Adipocyte (in vitro differentiated cells): ENCODE measurements at regions not wholly inside any gene's neighbourhood (a gene's known extent, or its start where the extent isn't known, plus 50 kb on each side); places are given as distances from the start of the nearest gene placed in this dataset.

Experiments
- DNase-seq: peaks from one replicate; pipeline ENCODE4 v3.0.0-alpha.2; 2015; ENCODE audit warnings: low read depth
- H3K27me3 ChIP-seq: replicated peaks from 2 replicates; pipeline ENCODE4 v1.7.0; 2013; ENCODE audit warnings: mild to moderate bottlenecking, low read length, moderate library complexity; ENCODE audit not compliant: control insufficient read depth, insufficient read depth
- H3K36me3 ChIP-seq: 2 replicates; pipeline ENCODE4 v1.7.0; 2013; ENCODE audit warnings: low read length, mild to moderate bottlenecking, moderate library complexity; ENCODE audit not compliant: control insufficient read depth, insufficient read depth, severe bottlenecking
- H3K4me1 ChIP-seq: 2 replicates; pipeline ENCODE4 v1.7.0; 2013; ENCODE audit warnings: mild to moderate bottlenecking, low read length, moderate library complexity; ENCODE audit not compliant: control insufficient read depth, insufficient read depth
- H3K4me3 ChIP-seq: 2 replicates; pipeline ENCODE4 v1.7.0; 2013; ENCODE audit warnings: mild to moderate bottlenecking, low read length, moderate library complexity
- H3K9ac ChIP-seq: 2 replicates; pipeline ENCODE4 v1.7.0; 2013; ENCODE audit warnings: mild to moderate bottlenecking, low read length, moderate library complexity
- H3K9me3 ChIP-seq: 2 replicates; pipeline ENCODE4 v1.7.0; 2013; ENCODE audit warnings: mild to moderate bottlenecking, low read length, moderate library complexity; ENCODE audit not compliant: control insufficient read depth

DNA sequence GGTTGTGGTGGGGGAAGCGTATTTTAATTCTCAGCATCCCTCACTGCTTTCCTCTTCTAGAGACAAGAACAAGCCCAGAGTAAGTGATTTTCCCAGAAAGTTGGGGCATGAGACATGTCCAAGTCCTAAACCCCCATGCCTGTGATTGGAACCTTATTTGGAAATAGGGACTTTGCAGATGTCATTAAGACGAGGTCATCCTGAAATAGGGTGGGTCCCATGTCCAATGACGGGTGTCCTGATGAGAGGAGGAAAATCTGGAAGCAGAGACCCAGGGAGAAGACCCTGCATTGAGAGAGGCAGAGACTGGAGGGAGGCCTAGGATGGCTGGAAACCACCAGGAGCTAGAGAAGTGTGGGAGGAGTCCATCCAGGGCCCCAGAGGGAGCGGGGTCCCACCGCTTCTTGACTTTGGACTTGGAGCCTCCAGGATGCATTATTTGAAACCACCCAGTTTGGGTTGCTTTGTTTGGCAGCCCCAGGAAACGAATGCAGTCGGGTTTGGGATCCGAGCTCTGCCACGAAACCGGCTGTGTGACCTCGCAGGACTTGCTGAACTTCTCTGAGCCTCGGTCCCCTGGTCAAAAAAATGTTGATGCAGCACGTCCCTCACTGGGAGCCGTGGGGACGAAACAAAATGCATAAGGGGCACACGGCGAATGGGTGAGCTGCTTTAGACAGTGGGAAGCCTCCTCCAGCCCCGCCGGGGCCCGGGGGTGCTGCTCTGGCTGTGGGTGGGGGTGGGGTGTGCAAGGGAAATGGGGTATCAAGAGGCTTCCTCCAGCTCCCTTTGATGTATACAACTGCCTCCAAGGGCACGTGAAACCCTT, 113.9 kb downstream of the CPZ start:
- H3K9ac ChIP-seq, result no peak overlapping the region
- no peaks in the 10 kb centered on the region for H3K9me3 ChIP-seq
- H3K27me3 ChIP-seq, result peaks cover 22% of the 10 kb centered on the region
- no peak for DNase-seq
- H3K36me3 ChIP-seq, result no peaks in the 10 kb centered on the region
- H3K4me3 ChIP-seq, result no peak overlapping the region
- H3K4me1 ChIP-seq, result no peaks in the 10 kb centered on the region

DNA sequence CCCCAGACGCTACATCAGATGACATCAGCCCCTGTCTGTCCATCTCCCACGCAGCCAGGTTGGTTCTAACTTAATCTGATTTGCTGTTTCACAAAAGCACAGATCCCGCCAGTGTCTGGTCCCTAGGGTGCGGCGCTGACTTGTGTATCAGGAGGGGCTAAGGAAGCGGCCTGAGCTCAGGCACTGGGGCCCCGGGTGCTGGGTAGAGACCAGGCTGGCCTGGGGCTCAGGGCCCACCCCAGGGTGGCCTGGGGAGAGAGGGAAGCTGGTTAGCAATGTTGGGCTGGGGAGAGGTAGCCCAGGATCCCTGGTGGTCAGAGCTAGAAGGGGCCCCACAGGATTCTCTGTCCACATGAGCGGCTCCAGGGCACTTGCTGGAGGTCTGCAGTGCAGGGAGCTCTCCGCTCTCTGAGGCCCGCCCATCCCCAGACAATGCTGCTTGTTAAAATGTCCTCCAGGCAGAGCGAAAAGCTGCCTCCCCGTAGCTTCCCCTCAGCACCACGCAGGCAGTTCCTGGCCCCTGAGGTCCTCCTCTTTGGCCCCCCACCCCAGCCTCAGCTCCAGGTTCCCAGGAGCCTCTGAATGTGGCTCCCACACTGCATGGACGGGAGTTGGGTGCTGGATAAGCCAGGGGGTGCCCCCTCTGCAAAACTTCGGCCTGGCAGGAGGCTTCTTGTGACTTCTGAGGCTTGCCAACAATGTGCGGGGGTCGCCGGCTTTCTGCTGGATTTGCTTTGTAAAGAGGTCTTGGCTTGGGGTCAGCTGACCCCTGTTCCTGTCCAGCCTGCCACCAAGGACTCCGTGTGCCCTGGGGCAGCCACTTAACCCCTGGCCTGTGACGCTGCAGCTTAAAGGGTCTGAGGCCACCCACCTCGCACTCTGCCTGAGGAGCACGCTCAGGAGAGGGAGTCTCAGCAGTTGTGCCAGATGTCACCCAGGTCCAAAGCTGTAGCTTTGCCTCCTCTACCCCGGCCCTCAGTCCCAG, 112.9 kb downstream of the CPZ start:
- peaks cover 3% of the 10 kb centered on the region for H3K4me1 ChIP-seq
- no peaks in the 10 kb centered on the region for H3K36me3 ChIP-seq
- no peak for DNase-seq
- no peaks in the 10 kb centered on the region for H3K9me3 ChIP-seq
- H3K9ac ChIP-seq, result no peak overlapping the region
- H3K27me3 ChIP-seq, result peaks cover 32% of the 10 kb centered on the region
- H3K4me3 ChIP-seq, result no peak overlapping the region

DNA sequence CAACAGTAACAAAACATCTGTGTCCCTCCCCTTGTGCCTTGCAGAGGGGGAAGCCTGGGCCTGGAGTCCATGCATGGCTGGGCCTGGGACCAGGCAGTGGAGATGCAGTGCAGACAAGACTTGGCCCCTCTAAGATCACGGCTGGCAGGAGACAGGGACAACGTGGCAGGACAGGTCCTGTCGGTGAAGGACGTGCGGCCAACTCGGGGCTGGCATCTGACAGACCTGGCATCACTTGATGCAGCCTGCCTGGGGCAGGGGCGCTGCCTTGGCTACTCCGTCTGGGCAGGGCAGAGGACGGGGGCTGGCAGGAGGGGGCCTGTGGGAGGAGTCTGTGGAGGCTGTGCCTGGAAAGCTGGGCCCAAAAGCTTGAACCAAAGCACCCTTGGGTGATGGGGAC, 112.1 kb downstream of the CPZ start:
- Histone ChIP-seq H3K27me3 (peaks cover 36% of the 10 kb centered on the region), H3K36me3 (no peaks in the 10 kb centered on the region)
- DNase-seq, result no peak

DNA sequence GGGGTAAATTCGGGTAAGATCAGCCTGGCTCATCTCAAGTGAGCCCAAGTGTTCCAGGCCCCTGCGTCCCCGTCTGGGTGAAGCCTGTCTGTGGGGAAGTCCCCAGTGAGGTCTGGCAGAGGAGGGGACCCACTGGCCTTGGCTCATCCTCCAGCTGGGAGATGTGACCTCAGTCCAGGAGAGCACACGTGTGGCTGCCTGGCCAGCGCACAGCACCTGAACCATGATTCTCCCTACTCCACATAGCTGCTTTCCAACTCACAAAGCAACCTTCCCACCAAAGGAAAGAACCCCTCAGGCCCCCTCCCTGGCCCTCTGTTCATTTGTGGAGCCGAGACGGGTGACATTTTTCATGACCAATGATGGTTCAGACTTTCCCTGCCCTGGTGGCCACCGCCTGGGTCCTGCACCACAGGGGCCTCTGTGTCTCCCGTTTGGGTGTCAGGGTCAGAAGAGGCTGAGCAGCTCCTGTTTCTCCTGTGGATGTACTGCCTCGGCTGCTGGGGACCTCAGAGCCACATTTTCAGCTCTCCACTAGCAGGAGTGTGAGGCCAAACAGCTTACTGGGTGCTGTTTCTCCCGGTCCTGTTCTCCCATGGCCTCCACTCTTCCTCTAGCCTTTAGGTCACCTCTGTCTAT, 111.4 kb downstream of the CPZ start:
- Histone ChIP-seq H3K27me3 (peaks cover 41% of the 10 kb centered on the region), H3K9me3 (no peaks in the 10 kb centered on the region), H3K9ac (no peak overlapping the region), H3K4me3 (no peak overlapping the region), H3K36me3 (no peaks in the 10 kb centered on the region), H3K4me1 (peaks cover 3% of the 10 kb centered on the region)
- no peak for DNase-seq

More for the DNA sequence above, 112.1 kb downstream of the CPZ start:
- H3K4me3 ChIP-seq, result no peak overlapping the region
- peaks cover 3% of the 10 kb centered on the region for H3K4me1 ChIP-seq
- H3K9me3 ChIP-seq, result no peaks in the 10 kb centered on the region
- no peak overlapping the region for H3K9ac ChIP-seq

DNA sequence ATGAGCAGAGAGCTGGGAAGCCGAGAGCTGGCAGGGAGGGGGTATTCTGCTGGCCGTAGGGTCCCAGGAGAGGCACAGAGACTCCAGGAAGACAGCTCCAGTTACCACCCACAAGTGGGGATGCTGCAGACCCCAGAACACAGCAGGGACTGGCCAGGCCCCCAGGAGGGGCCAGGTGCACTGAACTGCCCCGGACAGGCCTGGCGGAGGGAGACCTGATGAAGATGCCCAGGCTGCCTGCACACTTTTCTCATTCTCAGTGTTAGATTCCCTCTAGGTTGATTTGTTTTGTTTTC, 110.8 kb downstream of the CPZ start:
- no peak for DNase-seq
- Histone ChIP-seq H3K9ac (no peak overlapping the region), H3K4me3 (no peak overlapping the region), H3K27me3 (peaks cover 42% of the 10 kb centered on the region), H3K36me3 (no peaks in the 10 kb centered on the region), H3K9me3 (no peaks in the 10 kb centered on the region), H3K4me1 (peaks cover 3% of the 10 kb centered on the region)

DNA sequence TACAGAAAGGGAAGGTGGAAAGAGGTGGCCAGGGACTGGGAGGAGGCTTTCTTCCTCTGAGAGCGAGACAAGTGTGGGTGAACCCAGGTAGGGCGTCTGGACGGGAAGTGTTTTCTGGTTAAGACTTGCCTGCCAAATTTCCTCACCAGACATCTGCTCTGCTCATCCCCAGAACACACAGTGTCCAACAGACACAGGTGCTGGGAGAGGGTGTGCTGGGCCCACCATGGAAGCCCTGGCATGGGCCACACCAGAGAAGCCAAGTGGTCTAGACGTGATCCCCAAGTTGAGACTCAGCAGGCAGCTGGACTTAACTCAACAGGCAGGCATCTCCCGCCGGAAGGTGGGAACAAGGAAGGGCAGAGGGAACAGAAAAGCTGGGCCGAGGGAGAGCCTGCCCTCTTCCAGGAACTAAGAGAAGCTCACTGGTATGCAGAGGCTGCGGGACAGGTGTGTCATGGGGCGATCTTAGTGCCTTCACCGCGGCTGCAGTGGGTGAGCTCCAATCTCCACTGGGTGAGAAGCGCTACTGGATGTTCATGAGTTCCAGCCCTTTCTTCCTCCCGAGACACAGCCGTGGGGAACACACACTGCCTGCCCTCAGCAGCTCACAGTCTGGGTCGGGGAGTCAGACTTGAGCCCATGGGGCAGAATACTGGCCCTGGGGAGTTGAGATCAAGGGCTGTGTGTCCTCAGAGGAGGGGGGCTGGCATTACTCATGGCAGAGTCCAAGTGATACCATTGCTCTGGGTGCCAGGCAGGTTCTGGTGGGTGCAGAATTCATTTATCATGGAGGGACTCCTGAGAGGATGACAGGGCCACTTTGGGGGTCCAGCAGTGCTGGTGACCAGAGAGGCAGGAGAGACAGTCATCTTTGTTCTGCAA, 110.2 kb downstream of the CPZ start:
- Histone ChIP-seq H3K9ac (no peak overlapping the region), H3K9me3 (peaks cover 2% of the 10 kb centered on the region), H3K4me3 (no peak overlapping the region), H3K36me3 (no peaks in the 10 kb centered on the region), H3K27me3 (peaks cover 42% of the 10 kb centered on the region), H3K4me1 (peaks cover 3% of the 10 kb centered on the region)
- no peak for DNase-seq

DNA sequence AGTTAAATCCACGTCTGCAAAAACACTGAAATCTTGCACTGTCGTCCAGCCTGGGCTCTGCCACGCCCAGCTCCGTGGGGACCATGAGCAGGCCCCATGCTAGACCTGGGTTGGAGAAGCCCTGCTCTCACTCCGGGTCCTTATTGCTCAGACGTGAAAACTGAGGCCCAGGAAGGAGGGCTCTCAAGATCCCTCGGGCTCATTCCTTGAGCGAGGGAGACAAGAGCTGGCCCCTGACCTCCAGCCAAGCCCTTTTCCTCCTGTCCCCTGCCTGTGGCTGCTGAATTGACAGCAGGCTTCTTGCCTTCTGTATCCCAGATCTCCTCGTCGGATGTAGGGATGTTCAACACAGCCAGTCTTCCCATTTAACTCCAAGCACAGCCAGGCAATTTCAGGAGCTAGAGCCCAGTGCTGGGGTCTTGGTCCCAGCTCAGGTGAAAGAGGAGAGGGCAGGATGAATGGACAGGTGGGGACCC, 109.5 kb downstream of the CPZ start:
- H3K27me3 ChIP-seq, result peaks cover 42% of the 10 kb centered on the region
- H3K9me3 ChIP-seq, result peaks cover 9% of the 10 kb centered on the region
- H3K36me3 ChIP-seq, result no peaks in the 10 kb centered on the region
- no peak for DNase-seq
- H3K4me1 ChIP-seq, result peaks cover 3% of the 10 kb centered on the region
- H3K4me3 ChIP-seq, result no peak overlapping the region
- H3K9ac ChIP-seq, result no peak overlapping the region

DNA sequence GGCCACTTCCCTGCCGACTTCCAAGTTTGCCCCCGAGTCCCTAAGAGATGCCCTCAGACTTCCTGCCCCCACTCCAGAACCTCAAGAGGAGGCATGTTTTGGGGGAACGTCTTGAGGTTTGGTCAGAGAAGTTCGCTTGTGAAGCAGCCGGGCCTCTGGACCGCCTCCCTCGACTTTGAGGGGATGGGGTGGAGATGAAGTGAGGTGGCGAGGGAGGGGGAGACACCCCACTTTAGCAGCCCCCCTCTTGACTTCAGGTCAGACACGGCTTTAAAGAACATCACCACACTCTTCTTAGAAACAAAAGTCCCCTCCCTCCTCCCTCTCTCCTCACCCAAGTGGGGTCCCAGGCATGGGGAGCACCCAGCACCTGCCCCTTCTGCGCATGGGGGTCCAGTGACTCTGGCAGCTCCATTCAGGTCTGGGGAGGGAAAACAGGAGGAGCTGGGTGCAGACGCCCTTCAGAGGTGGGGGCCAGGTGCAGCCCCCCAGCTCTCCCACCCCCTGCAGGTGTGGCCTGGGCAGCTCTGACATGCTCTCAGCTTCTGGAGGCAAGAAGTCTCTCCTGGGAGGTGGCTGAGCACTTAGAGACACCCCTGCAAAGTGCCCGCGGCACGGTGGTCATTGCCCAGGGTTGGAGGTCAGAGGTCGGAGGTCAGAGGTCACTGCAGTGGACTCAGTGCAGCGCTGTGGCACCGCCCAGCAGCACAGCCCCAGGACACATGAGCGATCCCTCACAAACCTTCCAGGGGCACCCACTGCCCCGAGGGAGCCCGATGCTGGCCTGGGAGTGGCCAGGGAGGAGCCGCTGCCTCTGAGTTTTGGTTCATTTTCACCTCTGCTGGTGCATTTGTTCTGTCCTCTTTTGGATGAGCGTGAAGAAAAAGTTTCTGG, 108.8 kb downstream of the CPZ start:
- DNase-seq, result no peak

DNA sequence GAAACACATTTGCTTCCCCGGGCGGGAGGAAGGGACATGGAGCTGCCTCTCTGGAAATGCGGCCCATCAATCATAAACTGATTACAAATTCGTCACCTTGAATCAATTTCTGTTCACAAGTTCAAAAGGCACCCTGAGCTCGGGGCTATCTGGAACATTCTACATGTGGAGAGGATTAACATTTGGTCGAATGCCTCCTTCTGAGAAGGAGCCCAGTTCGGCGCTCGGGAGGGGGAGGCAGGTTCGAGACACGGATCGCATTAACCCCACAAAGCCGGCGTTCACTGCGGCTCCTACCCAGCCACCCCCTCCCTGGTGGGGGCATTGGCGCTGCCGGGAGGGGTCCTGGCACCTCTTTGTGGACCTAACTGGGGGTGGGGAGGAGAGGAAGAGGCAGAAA, 108.0 kb downstream of the CPZ start:
- peaks cover 42% of the 10 kb centered on the region for H3K27me3 ChIP-seq
- no peaks in the 10 kb centered on the region for H3K36me3 ChIP-seq
- peaks cover 11% of the 10 kb centered on the region for H3K9me3 ChIP-seq
- H3K4me1 ChIP-seq, result peaks cover 3% of the 10 kb centered on the region
- DNase-seq, result no peak
- no peak overlapping the region for H3K9ac ChIP-seq
- H3K4me3 ChIP-seq, result no peak overlapping the region

More for the DNA sequence above, 108.8 kb downstream of the CPZ start:
- Histone ChIP-seq H3K9ac (no peak overlapping the region), H3K27me3 (peaks cover 42% of the 10 kb centered on the region), H3K4me3 (no peak overlapping the region), H3K4me1 (peaks cover 3% of the 10 kb centered on the region), H3K9me3 (peaks cover 11% of the 10 kb centered on the region), H3K36me3 (no peaks in the 10 kb centered on the region)
